HEK293 (cell line): ENCODE measurements at regions not wholly inside any gene's neighbourhood (a gene's known extent, or its start where the extent isn't known, plus 50 kb on each side); places are given as distances from the start of the nearest gene placed in this dataset.
"Not testable (repeated sequence)": the region's sequence is repeated elsewhere in the genome, so short reads cannot be mapped to it uniquely, and the experiment has no call there.

Source experiments
- CTCF ChIA-PET: fragments of 350-600 bp; formaldehyde crosslinking; extraction: SDS; loops from one replicate; lab custom pipeline; 2021; ENCODE audit warnings: antibody characterized with exemption; lab: Yijun Ruan, JAX
- POLR2A ChIA-PET: fragments of 300-600 bp; formaldehyde crosslinking; extraction: SDS; loops from one replicate; lab custom pipeline; 2020; ENCODE audit warnings: antibody characterized with exemption, inconsistent platforms; lab: Yijun Ruan, JAX
- H3K27ac ChIP-seq: fragments of 200-500 bp; sonication (Bioruptor generic); 2 replicates; pipeline ENCODE4 v1.5.1; 2014; ENCODE audit warnings: low read depth, low read length, control low read depth, inconsistent platforms; ENCODE audit errors: extremely low read depth
- H3K36me3 ChIP-seq, 2 experiments: fragments of 200-500 bp in 1 of 2; sonication (Bioruptor generic) in 1 of 2; 1 replicate in 1 of 2; 2 replicates in 1 of 2; pipeline ENCODE4 v1.5.1; 2014 to 2017; ENCODE audit warnings: inconsistent platforms in 2 of 2, low read length in 2 of 2; ENCODE audit not compliant: control insufficient read depth in 2 of 2, insufficient read depth in 1 of 2
- H3K4me1 ChIP-seq: fragments of 200-500 bp; sonication (Bioruptor generic); 2 replicates; pipeline ENCODE4 v1.5.1; 2014; ENCODE audit warnings: mild to moderate bottlenecking, low read length, inconsistent platforms; ENCODE audit not compliant: control insufficient read depth, insufficient read depth
- H3K4me3 ChIP-seq: 2 replicates; pipeline ENCODE4 v1.5.1; 2011; ENCODE audit warnings: low read depth, mild to moderate bottlenecking, control low read depth, low read length, moderate library complexity
- H3K9me3 ChIP-seq: fragments of 200-500 bp; sonication (Bioruptor generic); 2 replicates; pipeline ENCODE4 v1.5.1; 2014; ENCODE audit warnings: low read depth, low read length, inconsistent platforms; ENCODE audit not compliant: control insufficient read depth, insufficient read depth
- CTCF ChIP-seq: fragments of 450-650 bp; formaldehyde crosslinking; IDR thresholded peaks from 2 replicates; pipeline ENCODE4 v1.5.1; 2016; ENCODE audit warnings: missing biosample characterization, missing genetic modification characterization
- GLIS2 ChIP-seq: fragments of 450-650 bp; formaldehyde crosslinking; IDR thresholded peaks from 2 replicates; pipeline ENCODE4 v1.5.1; 2016; ENCODE audit warnings: missing biosample characterization, missing genetic modification characterization
- HOXC10 ChIP-seq: sonication (generic); formaldehyde crosslinking; IDR thresholded peaks from 2 replicates; pipeline ENCODE4 v1.8.1; 2023; ENCODE audit warnings: mild to moderate bottlenecking, missing genetic modification reagents
- REPIN1 ChIP-seq: fragments of 450-650 bp; formaldehyde crosslinking; IDR thresholded peaks from 2 replicates; pipeline ENCODE4 v1.5.1; 2017; ENCODE audit warnings: missing biosample characterization, missing genetic modification characterization, low read depth
- ZBTB1 ChIP-seq: fragments of 450-650 bp; formaldehyde crosslinking; IDR thresholded peaks from 2 replicates; pipeline ENCODE4 v1.5.1; 2016; ENCODE audit warnings: missing biosample characterization, missing genetic modification characterization
- ZNF132 ChIP-seq: fragments of 450-650 bp; formaldehyde crosslinking; IDR thresholded peaks from 2 replicates; pipeline ENCODE4 v1.5.1; 2017; ENCODE audit warnings: missing biosample characterization, missing genetic modification characterization, borderline replicate concordance
- ZNF140 ChIP-seq: fragments of 450-650 bp; formaldehyde crosslinking; IDR thresholded peaks from 2 replicates; pipeline ENCODE4 v1.5.1; 2016; ENCODE audit warnings: missing biosample characterization, missing genetic modification characterization
- ZNF311 ChIP-seq: fragments of 450-650 bp; formaldehyde crosslinking; IDR thresholded peaks from 2 replicates; pipeline ENCODE4 v1.5.1; 2017; ENCODE audit warnings: missing biosample characterization, missing genetic modification characterization, borderline replicate concordance
- ZNF394 ChIP-seq: fragments of 450-650 bp; formaldehyde crosslinking; IDR thresholded peaks from 2 replicates; pipeline ENCODE4 v1.5.1; 2016; ENCODE audit warnings: missing biosample characterization, missing genetic modification characterization, mild to moderate bottlenecking, moderate library complexity, borderline replicate concordance
- ZNF580 ChIP-seq: fragments of 450-650 bp; formaldehyde crosslinking; IDR thresholded peaks from 2 replicates; pipeline ENCODE4 v1.5.1; 2016; ENCODE audit warnings: missing biosample characterization, missing genetic modification characterization
- ZNF600 ChIP-seq: fragments of 450-650 bp; formaldehyde crosslinking; IDR thresholded peaks from 2 replicates; pipeline ENCODE4 v1.5.1; 2016; ENCODE audit warnings: missing biosample characterization, missing genetic modification characterization
- ZSCAN16 ChIP-seq: fragments of 450-650 bp; formaldehyde crosslinking; IDR thresholded peaks from 2 replicates; pipeline ENCODE4 v1.5.1; 2016; ENCODE audit warnings: missing biosample characterization, missing genetic modification characterization
- TF ChIP-seq, protein P1 (sequence below): fragments of 450-650 bp; formaldehyde crosslinking; IDR thresholded peaks from 2 replicates; pipeline ENCODE4 v1.5.1; 2016; ENCODE audit warnings: missing biosample characterization, missing genetic modification characterization
- TF ChIP-seq, protein P2 (sequence below): fragments of 450-650 bp; IDR thresholded peaks from 2 replicates; pipeline ENCODE4 v1.5.1; 2018; ENCODE audit warnings: missing biosample characterization, mild to moderate bottlenecking, missing genetic modification characterization

GRCh38 chr9:73089304-73089985 lies 62.2 kb upstream of the ANXA1 start:
- no peaks in the 10 kb centered on the region for H3K36me3 ChIP-seq
- TF ChIP-seq ZBTB1 (tag by site-specific recombination) = no peak
- no peak for TF ChIP-seq ZNF600 (tag by site-specific recombination)
- no peak for TF ChIP-seq CTCF (tag by site-specific recombination)
- TF ChIP-seq, all 188 proteins: peak for 0
- H3K4me3 ChIP-seq = no peak overlapping the region
- ChIA-PET POLR2A (no interaction called here), CTCF (interaction anchor here (0.9 to 2.5 kb wide), 5 partner anchors 9 to 267 kb away, joined by 4 to 11 read pairs (median 5); no protein-coding TSS in a partner anchor)
- H3K4me1 ChIP-seq = no peaks in the 10 kb centered on the region
- H3K27ac ChIP-seq = no peak overlapping the region
- no peaks in the 10 kb centered on the region for H3K9me3 ChIP-seq

- H3K4me1 ChIP-seq, CTCF ChIA-PET, H3K36me3 ChIP-seq, H3K27ac ChIP-seq, H3K4me3 ChIP-seq, H3K9me3 ChIP-seq, POLR2A ChIA-PET: not testable (repeated sequence)
These were observed 63.8 kb upstream of the ANXA1 start for GRCh38 chr9:73087876-73088275.

DNA sequence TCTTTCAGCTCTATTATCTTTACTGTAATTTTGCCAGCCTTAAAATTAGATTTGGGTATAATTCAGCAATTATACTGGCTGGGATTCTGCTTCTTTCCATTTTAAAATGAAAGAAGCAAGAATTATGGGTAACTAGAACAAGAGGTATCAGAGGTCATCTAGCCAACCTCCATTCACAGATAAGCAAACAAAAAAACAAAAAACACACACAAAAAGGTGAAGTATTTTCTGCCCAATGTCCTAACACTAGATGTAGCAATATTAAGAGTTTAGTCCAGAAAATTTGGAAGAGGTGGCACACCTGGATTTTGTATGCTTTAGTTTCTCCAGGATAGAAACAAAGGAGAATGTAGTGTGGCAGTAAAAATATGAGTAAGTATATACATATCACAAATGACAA lies 68.1 kb upstream of the ANXA1 start:
- H3K4me3 ChIP-seq = no peak overlapping the region
- H3K9me3 ChIP-seq = no peaks in the 10 kb centered on the region
- no peaks in the 10 kb centered on the region for H3K36me3 ChIP-seq
- TF ChIP-seq ZNF132 (tag by site-specific recombination) = no peak
- TF ChIP-seq, protein P1, sequence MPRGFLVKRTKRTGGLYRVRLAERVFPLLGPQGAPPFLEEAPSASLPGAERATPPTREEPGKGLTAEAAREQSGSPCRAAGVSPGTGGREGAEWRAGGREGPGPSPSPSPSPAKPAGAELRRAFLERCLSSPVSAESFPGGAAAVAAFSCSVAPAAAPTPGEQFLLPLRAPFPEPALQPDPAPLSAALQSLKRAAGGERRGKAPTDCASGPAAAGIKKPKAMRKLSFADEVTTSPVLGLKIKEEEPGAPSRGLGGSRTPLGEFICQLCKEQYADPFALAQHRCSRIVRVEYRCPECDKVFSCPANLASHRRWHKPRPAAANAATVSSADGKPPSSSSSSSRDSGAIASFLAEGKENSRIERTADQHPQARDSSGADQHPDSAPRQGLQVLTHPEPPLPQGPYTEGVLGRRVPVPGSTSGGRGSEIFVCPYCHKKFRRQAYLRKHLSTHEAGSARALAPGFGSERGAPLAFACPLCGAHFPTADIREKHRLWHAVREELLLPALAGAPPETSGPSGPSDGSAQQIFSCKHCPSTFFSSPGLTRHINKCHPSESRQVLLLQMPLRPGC (tag by site-specific recombination) = no peak
- TF ChIP-seq HOXC10 = no peak
- TF ChIP-seq ZNF140 = no peak
- TF ChIP-seq ZNF580 = no peak
- TF ChIP-seq, protein P2, sequence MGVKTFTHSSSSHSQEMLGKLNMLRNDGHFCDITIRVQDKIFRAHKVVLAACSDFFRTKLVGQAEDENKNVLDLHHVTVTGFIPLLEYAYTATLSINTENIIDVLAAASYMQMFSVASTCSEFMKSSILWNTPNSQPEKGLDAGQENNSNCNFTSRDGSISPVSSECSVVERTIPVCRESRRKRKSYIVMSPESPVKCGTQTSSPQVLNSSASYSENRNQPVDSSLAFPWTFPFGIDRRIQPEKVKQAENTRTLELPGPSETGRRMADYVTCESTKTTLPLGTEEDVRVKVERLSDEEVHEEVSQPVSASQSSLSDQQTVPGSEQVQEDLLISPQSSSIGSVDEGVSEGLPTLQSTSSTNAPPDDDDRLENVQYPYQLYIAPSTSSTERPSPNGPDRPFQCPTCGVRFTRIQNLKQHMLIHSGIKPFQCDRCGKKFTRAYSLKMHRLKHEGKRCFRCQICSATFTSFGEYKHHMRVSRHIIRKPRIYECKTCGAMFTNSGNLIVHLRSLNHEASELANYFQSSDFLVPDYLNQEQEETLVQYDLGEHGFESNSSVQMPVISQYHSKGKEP (tag by site-specific recombination) = no peak
- no peak for TF ChIP-seq ZNF311 (tag by site-specific recombination)
- no peak for TF ChIP-seq REPIN1 (tag by site-specific recombination)
- no peak for TF ChIP-seq GLIS2 (tag by site-specific recombination)
- TF ChIP-seq ZNF394 = no peak
- no peak for TF ChIP-seq ZSCAN16 (tag by site-specific recombination)
- TF ChIP-seq, all 188 proteins: peak for 0
- POLR2A ChIA-PET = no interaction called here
- H3K27ac ChIP-seq = no peak overlapping the region
- CTCF ChIA-PET = interaction anchor here (0.7 to 3.0 kb wide), 7 partner anchors 10 to 226 kb away, joined by 3 to 16 read pairs (median 4); no protein-coding TSS in a partner anchor
- H3K4me1 ChIP-seq = no peaks in the 10 kb centered on the region
